HepG2 (cell line): ENCODE measurements at regions not wholly inside any gene's neighbourhood (a gene's known extent, or its start where the extent isn't known, plus 50 kb on each side); places are given as distances from the start of the nearest gene placed in this dataset.

Experiments
- CCAR2 ChIP-seq: fragments of 200-400 bp; formaldehyde crosslinking; optimal IDR thresholded peaks from 2 replicates; pipeline ENCODE3; 2018; ENCODE audit warnings: low read depth, mild to moderate bottlenecking, low read length, moderate library complexity
- TCF7 ChIP-seq: sonication (generic); IDR thresholded peaks from 2 replicates; pipeline ENCODE4 v1.6.1; 2016; ENCODE audit warnings: antibody characterized with exemption, low read depth
- TF ChIP-seq, protein P1 (sequence below): sonication (generic); formaldehyde crosslinking; IDR thresholded peaks from 2 replicates; pipeline ENCODE4 v1.9.0; 2021; ENCODE audit warnings: mild to moderate bottlenecking, missing genetic modification reagents
- TF ChIP-seq, protein P2 (sequence below): sonication (generic); formaldehyde crosslinking; IDR thresholded peaks from 2 replicates; pipeline ENCODE4 v1.4.0; 2020; ENCODE audit warnings: missing genetic modification reagents, mild to moderate bottlenecking, borderline replicate concordance

DNA sequence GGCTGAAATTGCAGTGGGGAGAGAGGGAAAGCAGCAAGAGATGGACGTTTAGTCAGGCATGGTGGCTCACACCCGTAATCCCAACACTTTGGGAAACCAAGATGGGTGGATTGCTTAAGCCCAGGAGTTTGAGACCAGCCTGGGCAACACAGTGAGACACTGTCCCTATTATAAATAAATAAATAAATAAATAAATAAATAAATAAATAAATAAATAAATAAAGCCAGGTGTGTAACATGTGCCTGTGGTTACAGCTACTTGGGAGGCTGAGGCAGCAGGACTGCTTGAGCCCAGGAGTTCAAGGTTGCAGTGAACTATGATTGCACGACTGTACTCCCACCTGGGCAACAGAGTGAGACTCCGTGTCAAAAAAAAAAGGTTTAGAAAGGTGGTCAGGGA lies 54.0 kb upstream of the ARPP19 start:
- TF ChIP-seq TCF7, result no peak
- TF ChIP-seq, protein P1, sequence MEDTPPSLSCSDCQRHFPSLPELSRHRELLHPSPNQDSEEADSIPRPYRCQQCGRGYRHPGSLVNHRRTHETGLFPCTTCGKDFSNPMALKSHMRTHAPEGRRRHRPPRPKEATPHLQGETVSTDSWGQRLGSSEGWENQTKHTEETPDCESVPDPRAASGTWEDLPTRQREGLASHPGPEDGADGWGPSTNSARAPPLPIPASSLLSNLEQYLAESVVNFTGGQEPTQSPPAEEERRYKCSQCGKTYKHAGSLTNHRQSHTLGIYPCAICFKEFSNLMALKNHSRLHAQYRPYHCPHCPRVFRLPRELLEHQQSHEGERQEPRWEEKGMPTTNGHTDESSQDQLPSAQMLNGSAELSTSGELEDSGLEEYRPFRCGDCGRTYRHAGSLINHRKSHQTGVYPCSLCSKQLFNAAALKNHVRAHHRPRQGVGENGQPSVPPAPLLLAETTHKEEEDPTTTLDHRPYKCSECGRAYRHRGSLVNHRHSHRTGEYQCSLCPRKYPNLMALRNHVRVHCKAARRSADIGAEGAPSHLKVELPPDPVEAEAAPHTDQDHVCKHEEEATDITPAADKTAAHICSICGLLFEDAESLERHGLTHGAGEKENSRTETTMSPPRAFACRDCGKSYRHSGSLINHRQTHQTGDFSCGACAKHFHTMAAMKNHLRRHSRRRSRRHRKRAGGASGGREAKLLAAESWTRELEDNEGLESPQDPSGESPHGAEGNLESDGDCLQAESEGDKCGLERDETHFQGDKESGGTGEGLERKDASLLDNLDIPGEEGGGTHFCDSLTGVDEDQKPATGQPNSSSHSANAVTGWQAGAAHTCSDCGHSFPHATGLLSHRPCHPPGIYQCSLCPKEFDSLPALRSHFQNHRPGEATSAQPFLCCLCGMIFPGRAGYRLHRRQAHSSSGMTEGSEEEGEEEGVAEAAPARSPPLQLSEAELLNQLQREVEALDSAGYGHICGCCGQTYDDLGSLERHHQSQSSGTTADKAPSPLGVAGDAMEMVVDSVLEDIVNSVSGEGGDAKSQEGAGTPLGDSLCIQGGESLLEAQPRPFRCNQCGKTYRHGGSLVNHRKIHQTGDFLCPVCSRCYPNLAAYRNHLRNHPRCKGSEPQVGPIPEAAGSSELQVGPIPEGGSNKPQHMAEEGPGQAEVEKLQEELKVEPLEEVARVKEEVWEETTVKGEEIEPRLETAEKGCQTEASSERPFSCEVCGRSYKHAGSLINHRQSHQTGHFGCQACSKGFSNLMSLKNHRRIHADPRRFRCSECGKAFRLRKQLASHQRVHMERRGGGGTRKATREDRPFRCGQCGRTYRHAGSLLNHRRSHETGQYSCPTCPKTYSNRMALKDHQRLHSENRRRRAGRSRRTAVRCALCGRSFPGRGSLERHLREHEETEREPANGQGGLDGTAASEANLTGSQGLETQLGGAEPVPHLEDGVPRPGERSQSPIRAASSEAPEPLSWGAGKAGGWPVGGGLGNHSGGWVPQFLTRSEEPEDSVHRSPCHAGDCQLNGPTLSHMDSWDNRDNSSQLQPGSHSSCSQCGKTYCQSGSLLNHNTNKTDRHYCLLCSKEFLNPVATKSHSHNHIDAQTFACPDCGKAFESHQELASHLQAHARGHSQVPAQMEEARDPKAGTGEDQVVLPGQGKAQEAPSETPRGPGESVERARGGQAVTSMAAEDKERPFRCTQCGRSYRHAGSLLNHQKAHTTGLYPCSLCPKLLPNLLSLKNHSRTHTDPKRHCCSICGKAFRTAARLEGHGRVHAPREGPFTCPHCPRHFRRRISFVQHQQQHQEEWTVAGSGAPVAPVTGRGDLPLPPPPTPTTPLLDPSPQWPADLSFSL (CRISPR knock-in tag), result no peak
- TF ChIP-seq CCAR2, result no peak
- TF ChIP-seq, protein P2, sequence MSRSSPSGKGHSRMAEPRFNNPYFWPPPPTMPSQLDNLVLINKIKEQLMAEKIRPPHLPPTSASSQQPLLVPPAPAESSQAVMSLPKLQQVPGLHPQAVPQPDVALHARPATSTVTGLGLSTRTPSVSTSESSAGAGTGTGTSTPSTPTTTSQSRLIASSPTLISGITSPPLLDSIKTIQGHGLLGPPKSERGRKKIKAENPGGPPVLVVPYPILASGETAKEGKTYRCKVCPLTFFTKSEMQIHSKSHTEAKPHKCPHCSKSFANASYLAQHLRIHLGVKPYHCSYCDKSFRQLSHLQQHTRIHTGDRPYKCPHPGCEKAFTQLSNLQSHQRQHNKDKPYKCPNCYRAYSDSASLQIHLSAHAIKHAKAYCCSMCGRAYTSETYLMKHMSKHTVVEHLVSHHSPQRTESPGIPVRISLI (CRISPR knock-in tag), result no peak
